ENCODE measurements at regions not wholly inside any gene's neighbourhood (a gene's known extent, or its start where the extent isn't known, plus 50 kb on each side); places are given as distances from the start of the nearest gene placed in this dataset.

GRCh38 chr20:50250679-50251382 is 60.2 kb downstream of the CEBPB start:
- no peak for TF ChIP-seq CTCF (IDR thresholded peaks at IDR 0.05; ENCODE audit: insufficient read depth, low read length, poor library complexity, severe bottlenecking)
- DNase-seq (ENCODE audit: extremely low read depth, insufficient read length) = no peak
- H3K36me3 ChIP-seq (ENCODE audit: control insufficient read depth, insufficient read depth, low read length) = no peaks in the 10 kb centered on the region
- no peak overlapping the region for H3K4me3 ChIP-seq (replicated peaks; ENCODE audit: low read depth, low read length)
- H3K27me3 ChIP-seq (replicated peaks; ENCODE audit: control insufficient read depth, insufficient read depth, low read length) = no peaks in the 10 kb centered on the region; the same call in none of the 2 replicates

GRCh38 chr20:50251383-50251748 is 60.7 kb downstream of the CEBPB start:
- no peak for DNase-seq (ENCODE audit: extremely low read depth, insufficient read length)
- H3K27me3 ChIP-seq (replicated peaks; ENCODE audit: control insufficient read depth, insufficient read depth, low read length) = no peaks in the 10 kb centered on the region; the same call in none of the 2 replicates
- no peaks in the 10 kb centered on the region for H3K36me3 ChIP-seq (ENCODE audit: control insufficient read depth, insufficient read depth, low read length)
- TF ChIP-seq CTCF (IDR thresholded peaks at IDR 0.05; ENCODE audit: insufficient read depth, low read length, poor library complexity, severe bottlenecking) = no peak
- no peak overlapping the region for H3K4me3 ChIP-seq (replicated peaks; ENCODE audit: low read depth, low read length)

GRCh38 chr20:50251992-50252511 is 61.4 kb downstream of the CEBPB start:
- H3K27me3 ChIP-seq (replicated peaks; ENCODE audit: control insufficient read depth, insufficient read depth, low read length) = no peaks in the 10 kb centered on the region; the same call in none of the 2 replicates
- no peaks in the 10 kb centered on the region for H3K36me3 ChIP-seq (ENCODE audit: control insufficient read depth, insufficient read depth, low read length)
- H3K4me3 ChIP-seq (replicated peaks; ENCODE audit: low read depth, low read length) = no peak overlapping the region
- no peak for DNase-seq (ENCODE audit: extremely low read depth, insufficient read length)
- TF ChIP-seq CTCF (IDR thresholded peaks at IDR 0.05; ENCODE audit: insufficient read depth, low read length, poor library complexity, severe bottlenecking) = no peak

GRCh38 chr20:50252701-50253100 is 62.1 kb downstream of the CEBPB start:
- no peak overlapping the region for H3K4me3 ChIP-seq (replicated peaks; ENCODE audit: low read depth, low read length)
- H3K27me3 ChIP-seq (replicated peaks; ENCODE audit: control insufficient read depth, insufficient read depth, low read length) = no peaks in the 10 kb centered on the region; the same call in none of the 2 replicates
- TF ChIP-seq CTCF (IDR thresholded peaks at IDR 0.05; ENCODE audit: insufficient read depth, low read length, poor library complexity, severe bottlenecking) = no peak
- H3K36me3 ChIP-seq (ENCODE audit: control insufficient read depth, insufficient read depth, low read length) = no peaks in the 10 kb centered on the region
- DNase-seq (ENCODE audit: extremely low read depth, insufficient read length) = no peak

GRCh38 chr20:50253101-50253500 is 62.5 kb downstream of the CEBPB start:
- no peak overlapping the region for H3K4me3 ChIP-seq (replicated peaks; ENCODE audit: low read depth, low read length)
- DNase-seq (ENCODE audit: extremely low read depth, insufficient read length) = no peak
- H3K27me3 ChIP-seq (replicated peaks; ENCODE audit: control insufficient read depth, insufficient read depth, low read length) = no peaks in the 10 kb centered on the region; the same call in none of the 2 replicates
- H3K36me3 ChIP-seq (ENCODE audit: control insufficient read depth, insufficient read depth, low read length) = no peaks in the 10 kb centered on the region
- no peak for TF ChIP-seq CTCF (IDR thresholded peaks at IDR 0.05; ENCODE audit: insufficient read depth, low read length, poor library complexity, severe bottlenecking)
